GM23338 (cell line): ENCODE measurements at regions not wholly inside any gene's neighbourhood (a gene's known extent, or its start where the extent isn't known, plus 50 kb on each side); places are given as distances from the start of the nearest gene placed in this dataset.

Experiments
- ATAC-seq: fragments of 200-7000 bp; cut with Tn5 transposase; 3 replicates; pipeline ENCODE4 v1.9.1; 2020
- DNase-seq: peaks from one replicate; pipeline ENCODE4 v3.0.0-alpha.2; 2015; ENCODE audit warnings: low spot score
- H2AFZ ChIP-seq: fragments of 200-600 bp; sonication (generic); 2 replicates; pipeline ENCODE4 v1.8.0; 2016; ENCODE audit warnings: antibody characterized with exemption, mild to moderate bottlenecking, moderate library complexity
- H3F3A ChIP-seq: fragments of 200-600 bp; sonication (generic); replicated peaks from 2 replicates; pipeline ENCODE4 v1.8.0; 2017; ENCODE audit warnings: antibody characterized with exemption, mixed run types, low read depth
- H3K27ac ChIP-seq: fragments of 200-600 bp; sonication (generic); 2 replicates; pipeline ENCODE4 v1.6.1; 2016; ENCODE audit warnings: low read depth
- H3K27me3 ChIP-seq: fragments of 200-600 bp; sonication (generic); 2 replicates; pipeline ENCODE4 v1.8.0; 2016; ENCODE audit warnings: mild to moderate bottlenecking, mixed run types, moderate library complexity; ENCODE audit not compliant: insufficient read depth
- H3K36me3 ChIP-seq: fragments of 200-600 bp; sonication (generic); 2 replicates; pipeline ENCODE4 v1.8.0; 2016; ENCODE audit warnings: mild to moderate bottlenecking; ENCODE audit not compliant: insufficient read depth
- H3K4me1 ChIP-seq: fragments of 200-600 bp; sonication (generic); 2 replicates; pipeline ENCODE4 v1.8.0; 2016; ENCODE audit warnings: mild to moderate bottlenecking, moderate library complexity; ENCODE audit not compliant: insufficient read depth
- H3K4me2 ChIP-seq: fragments of 200-600 bp; sonication (generic); 2 replicates; pipeline ENCODE4 v1.7.1; 2017; ENCODE audit warnings: mixed run types
- H3K4me3 ChIP-seq: fragments of 200-600 bp; sonication (generic); 2 replicates; pipeline ENCODE4 v1.6.1; 2016; ENCODE audit warnings: mixed run types
- H3K79me2 ChIP-seq: fragments of 200-600 bp; sonication (generic); replicated peaks from 2 replicates; pipeline ENCODE4 v1.8.0; 2017; ENCODE audit warnings: mild to moderate bottlenecking; ENCODE audit not compliant: insufficient read depth
- H3K9me2 ChIP-seq: fragments of 200-600 bp; sonication (generic); 2 replicates; pipeline ENCODE4 v1.8.0; 2017; ENCODE audit not compliant: insufficient read depth
- H4K20me1 ChIP-seq: fragments of 200-600 bp; sonication (generic); replicated peaks from 2 replicates; pipeline ENCODE4 v1.8.0; 2017; ENCODE audit warnings: mild to moderate bottlenecking; ENCODE audit not compliant: insufficient read depth
- H3K27ac Mint-ChIP-seq: 2 replicates; pipeline ENCODE4 v1.8.0; 2020; ENCODE audit warnings: inconsistent platforms, mild to moderate bottlenecking, moderate library complexity, mixed read lengths
- H3K27me3 Mint-ChIP-seq: 3 replicates; pipeline ENCODE4 v1.8.0; 2022; ENCODE audit warnings: low read depth, mild to moderate bottlenecking, moderate library complexity, mixed read lengths, inconsistent platforms; ENCODE audit not compliant: insufficient read depth, poor library complexity
- H3K36me3 Mint-ChIP-seq: 3 replicates; pipeline ENCODE4 v1.8.0; 2021; ENCODE audit warnings: low read depth, mild to moderate bottlenecking, inconsistent platforms, moderate library complexity, mixed read lengths
- H3K4me1 Mint-ChIP-seq: 3 replicates; pipeline ENCODE4 v1.8.0; 2020; ENCODE audit warnings: mild to moderate bottlenecking, inconsistent platforms, mixed read lengths
- H3K4me3 Mint-ChIP-seq: 3 replicates; pipeline ENCODE4 v1.8.0; 2021; ENCODE audit warnings: moderate library complexity, mild to moderate bottlenecking, inconsistent platforms, mixed read lengths
- H3K9me3 Mint-ChIP-seq: 3 replicates; pipeline ENCODE4 v1.8.0; 2020; ENCODE audit warnings: moderate library complexity, mild to moderate bottlenecking, inconsistent platforms, mixed read lengths
- EZH2 ChIP-seq: fragments of 200-600 bp; sonication (generic); IDR thresholded peaks from one replicate; pipeline ENCODE4 v1.8.0; 2017; ENCODE audit warnings: antibody characterized with exemption, mild to moderate bottlenecking, low read depth; ENCODE audit not compliant: unreplicated experiment
- EZH2phosphoT487 ChIP-seq: fragments of 200-600 bp; sonication (generic); IDR thresholded peaks from one replicate; pipeline ENCODE4 v1.8.1; 2018; ENCODE audit warnings: antibody characterized with exemption; ENCODE audit not compliant: unreplicated experiment
- NANOG ChIP-seq: IDR thresholded peaks from 2 replicates; pipeline ENCODE4 v1.6.1; 2016; ENCODE audit warnings: antibody characterized with exemption, borderline replicate concordance
- POLR2AphosphoS5 ChIP-seq: IDR thresholded peaks from 2 replicates; pipeline ENCODE4 v1.6.1; 2016; ENCODE audit warnings: antibody characterized with exemption, low read depth
- ZNF114 ChIP-seq: fragments of 250-450 bp; sonication (Bioruptor Pico); IDR thresholded peaks from 2 replicates; pipeline ENCODE4 v1.5.0; 2020; ENCODE audit warnings: mild to moderate bottlenecking, moderate library complexity
- TF ChIP-seq, protein P1 (sequence below): fragments of 250-450 bp; sonication (Bioruptor Pico); IDR thresholded peaks from 2 replicates; pipeline ENCODE4 v1.5.0; 2020; ENCODE audit warnings: mild to moderate bottlenecking, moderate library complexity
- TF ChIP-seq, protein P2 (sequence below): IDR thresholded peaks from 2 replicates; pipeline ENCODE4 v1.6.1; 2016; ENCODE audit warnings: antibody characterized with exemption
- TF ChIP-seq, protein P3 (sequence below), 2 experiments: fragments of 200-600 bp in 1 of 2; sonication (generic) in 1 of 2; conservative IDR thresholded peaks; 2 replicates each; pipeline versions ENCODE4 v1.5.1 to v1.6.1; 2016 to 2017; ENCODE audit warnings: antibody characterized with exemption in 2 of 2, low read depth in 2 of 2, mild to moderate bottlenecking in 2 of 2, moderate library complexity in 1 of 2
- TF ChIP-seq, protein P4 (sequence below): IDR thresholded peaks from one replicate; pipeline ENCODE4 v1.6.1; 2018; ENCODE audit warnings: antibody characterized with exemption; ENCODE audit not compliant: unreplicated experiment

DNA sequence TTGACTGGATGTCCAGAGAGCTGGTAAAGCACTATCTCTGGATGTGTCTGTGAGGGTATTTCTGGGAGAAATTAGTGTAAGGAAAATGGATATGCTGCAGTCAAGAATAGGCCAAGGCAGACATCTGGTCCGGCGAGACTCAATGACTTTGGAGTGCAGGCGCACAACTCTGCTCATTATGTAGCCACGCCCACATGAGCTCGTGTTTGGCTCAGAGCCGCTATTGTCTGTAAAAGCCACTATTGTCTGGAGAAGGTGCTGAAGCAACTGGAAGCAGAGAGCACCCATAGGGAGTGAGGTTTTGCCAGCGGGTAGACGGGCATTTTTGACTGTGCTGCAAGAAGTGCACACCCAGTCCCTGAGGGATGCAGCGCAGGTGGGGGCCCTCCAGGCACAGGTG, 305.0 kb upstream of the POU3F2 start (continued):
- TF ChIP-seq, protein P1, sequence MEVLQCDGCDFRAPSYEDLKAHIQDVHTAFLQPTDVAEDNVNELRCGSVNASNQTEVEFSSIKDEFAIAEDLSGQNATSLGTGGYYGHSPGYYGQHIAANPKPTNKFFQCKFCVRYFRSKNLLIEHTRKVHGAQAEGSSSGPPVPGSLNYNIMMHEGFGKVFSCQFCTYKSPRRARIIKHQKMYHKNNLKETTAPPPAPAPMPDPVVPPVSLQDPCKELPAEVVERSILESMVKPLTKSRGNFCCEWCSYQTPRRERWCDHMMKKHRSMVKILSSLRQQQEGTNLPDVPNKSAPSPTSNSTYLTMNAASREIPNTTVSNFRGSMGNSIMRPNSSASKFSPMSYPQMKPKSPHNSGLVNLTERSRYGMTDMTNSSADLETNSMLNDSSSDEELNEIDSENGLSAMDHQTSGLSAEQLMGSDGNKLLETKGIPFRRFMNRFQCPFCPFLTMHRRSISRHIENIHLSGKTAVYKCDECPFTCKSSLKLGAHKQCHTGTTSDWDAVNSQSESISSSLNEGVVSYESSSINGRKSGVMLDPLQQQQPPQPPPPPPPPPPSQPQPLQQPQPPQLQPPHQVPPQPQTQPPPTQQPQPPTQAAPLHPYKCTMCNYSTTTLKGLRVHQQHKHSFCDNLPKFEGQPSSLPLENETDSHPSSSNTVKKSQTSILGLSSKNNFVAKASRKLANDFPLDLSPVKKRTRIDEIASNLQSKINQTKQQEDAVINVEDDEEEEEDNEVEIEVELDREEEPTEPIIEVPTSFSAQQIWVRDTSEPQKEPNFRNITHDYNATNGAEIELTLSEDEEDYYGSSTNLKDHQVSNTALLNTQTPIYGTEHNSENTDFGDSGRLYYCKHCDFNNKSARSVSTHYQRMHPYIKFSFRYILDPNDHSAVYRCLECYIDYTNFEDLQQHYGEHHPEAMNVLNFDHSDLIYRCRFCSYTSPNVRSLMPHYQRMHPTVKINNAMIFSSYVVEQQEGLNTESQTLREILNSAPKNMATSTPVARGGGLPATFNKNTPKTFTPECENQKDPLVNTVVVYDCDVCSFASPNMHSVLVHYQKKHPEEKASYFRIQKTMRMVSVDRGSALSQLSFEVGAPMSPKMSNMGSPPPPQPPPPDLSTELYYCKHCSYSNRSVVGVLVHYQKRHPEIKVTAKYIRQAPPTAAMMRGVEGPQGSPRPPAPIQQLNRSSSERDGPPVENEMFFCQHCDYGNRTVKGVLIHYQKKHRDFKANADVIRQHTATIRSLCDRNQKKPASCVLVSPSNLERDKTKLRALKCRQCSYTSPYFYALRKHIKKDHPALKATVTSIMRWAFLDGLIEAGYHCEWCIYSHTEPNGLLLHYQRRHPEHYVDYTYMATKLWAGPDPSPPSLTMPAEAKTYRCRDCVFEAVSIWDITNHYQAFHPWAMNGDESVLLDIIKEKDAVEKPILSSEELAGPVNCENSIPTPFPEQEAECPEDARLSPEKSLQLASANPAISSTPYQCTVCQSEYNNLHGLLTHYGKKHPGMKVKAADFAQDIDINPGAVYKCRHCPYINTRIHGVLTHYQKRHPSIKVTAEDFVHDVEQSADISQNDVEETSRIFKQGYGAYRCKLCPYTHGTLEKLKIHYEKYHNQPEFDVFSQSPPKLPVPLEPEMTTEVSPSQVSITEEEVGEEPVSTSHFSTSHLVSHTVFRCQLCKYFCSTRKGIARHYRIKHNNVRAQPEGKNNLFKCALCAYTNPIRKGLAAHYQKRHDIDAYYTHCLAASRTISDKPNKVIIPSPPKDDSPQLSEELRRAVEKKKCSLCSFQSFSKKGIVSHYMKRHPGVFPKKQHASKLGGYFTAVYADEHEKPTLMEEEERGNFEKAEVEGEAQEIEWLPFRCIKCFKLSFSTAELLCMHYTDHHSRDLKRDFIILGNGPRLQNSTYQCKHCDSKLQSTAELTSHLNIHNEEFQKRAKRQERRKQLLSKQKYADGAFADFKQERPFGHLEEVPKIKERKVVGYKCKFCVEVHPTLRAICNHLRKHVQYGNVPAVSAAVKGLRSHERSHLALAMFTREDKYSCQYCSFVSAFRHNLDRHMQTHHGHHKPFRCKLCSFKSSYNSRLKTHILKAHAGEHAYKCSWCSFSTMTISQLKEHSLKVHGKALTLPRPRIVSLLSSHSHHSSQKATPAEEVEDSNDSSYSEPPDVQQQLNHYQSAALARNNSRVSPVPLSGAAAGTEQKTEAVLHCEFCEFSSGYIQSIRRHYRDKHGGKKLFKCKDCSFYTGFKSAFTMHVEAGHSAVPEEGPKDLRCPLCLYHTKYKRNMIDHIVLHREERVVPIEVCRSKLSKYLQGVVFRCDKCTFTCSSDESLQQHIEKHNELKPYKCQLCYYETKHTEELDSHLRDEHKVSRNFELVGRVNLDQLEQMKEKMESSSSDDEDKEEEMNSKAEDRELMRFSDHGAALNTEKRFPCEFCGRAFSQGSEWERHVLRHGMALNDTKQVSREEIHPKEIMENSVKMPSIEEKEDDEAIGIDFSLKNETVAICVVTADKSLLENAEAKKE (CRISPR knock-in tag) = no peak
- TF ChIP-seq NANOG (no peak), EZH2 (no peak), ZNF114 (CRISPR knock-in tag) (no peak), POLR2AphosphoS5 (no peak)
- TF ChIP-seq, protein P2, sequence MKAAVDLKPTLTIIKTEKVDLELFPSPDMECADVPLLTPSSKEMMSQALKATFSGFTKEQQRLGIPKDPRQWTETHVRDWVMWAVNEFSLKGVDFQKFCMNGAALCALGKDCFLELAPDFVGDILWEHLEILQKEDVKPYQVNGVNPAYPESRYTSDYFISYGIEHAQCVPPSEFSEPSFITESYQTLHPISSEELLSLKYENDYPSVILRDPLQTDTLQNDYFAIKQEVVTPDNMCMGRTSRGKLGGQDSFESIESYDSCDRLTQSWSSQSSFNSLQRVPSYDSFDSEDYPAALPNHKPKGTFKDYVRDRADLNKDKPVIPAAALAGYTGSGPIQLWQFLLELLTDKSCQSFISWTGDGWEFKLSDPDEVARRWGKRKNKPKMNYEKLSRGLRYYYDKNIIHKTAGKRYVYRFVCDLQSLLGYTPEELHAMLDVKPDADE = no peak
- TF ChIP-seq, protein P3, sequence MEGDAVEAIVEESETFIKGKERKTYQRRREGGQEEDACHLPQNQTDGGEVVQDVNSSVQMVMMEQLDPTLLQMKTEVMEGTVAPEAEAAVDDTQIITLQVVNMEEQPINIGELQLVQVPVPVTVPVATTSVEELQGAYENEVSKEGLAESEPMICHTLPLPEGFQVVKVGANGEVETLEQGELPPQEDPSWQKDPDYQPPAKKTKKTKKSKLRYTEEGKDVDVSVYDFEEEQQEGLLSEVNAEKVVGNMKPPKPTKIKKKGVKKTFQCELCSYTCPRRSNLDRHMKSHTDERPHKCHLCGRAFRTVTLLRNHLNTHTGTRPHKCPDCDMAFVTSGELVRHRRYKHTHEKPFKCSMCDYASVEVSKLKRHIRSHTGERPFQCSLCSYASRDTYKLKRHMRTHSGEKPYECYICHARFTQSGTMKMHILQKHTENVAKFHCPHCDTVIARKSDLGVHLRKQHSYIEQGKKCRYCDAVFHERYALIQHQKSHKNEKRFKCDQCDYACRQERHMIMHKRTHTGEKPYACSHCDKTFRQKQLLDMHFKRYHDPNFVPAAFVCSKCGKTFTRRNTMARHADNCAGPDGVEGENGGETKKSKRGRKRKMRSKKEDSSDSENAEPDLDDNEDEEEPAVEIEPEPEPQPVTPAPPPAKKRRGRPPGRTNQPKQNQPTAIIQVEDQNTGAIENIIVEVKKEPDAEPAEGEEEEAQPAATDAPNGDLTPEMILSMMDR (conservative IDR thresholded peaks at IDR 0.05; ENCODE audit: low read depth in 2 of 2) = no peak

DNA sequence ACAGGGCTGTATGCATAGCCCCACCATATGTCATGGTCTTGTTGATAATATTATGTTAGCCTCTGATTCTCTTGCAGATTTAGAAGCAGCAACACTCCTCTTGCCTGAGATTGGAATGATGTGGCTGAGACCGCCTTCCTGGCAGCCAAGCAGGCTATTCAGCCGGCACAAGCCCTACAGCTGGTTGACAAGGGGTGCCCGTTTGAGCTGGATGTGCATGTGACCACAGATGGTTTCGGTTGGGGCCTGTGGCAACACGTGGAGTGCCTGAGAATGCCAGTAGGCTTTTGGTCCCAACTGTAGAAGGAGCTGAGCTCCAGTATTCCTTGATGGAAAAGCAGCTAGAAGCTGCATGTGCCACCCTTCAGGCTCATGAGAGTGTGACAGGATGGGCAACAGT, 303.6 kb upstream of the POU3F2 start:
- Histone ChIP-seq H3K4me3 (no peak overlapping the region), H4K20me1 (no peaks in the 10 kb centered on the region), H3K4me1 (peaks cover 6% of the 10 kb centered on the region; the same call in 1 of the 2 replicates), H2AFZ (no peak overlapping the region), H3K79me2 (no peaks in the 10 kb centered on the region), H3K27ac (no peak overlapping the region), H3K27me3 (no peaks in the 10 kb centered on the region), H3F3A (no peaks in the 10 kb centered on the region), H3K36me3 (no peaks in the 10 kb centered on the region), H3K9me2 (no peaks in the 10 kb centered on the region), H3K4me2 (no peak overlapping the region)
- peaks cover 10% of the 10 kb centered on the region for H3K4me1 Mint-ChIP-seq
- H3K9me3 Mint-ChIP-seq = peaks cover 18% of the 10 kb centered on the region
- H3K4me3 Mint-ChIP-seq = no peak overlapping the region
- H3K27me3 Mint-ChIP-seq = peaks cover 3% of the 10 kb centered on the region
- ATAC-seq (no peak), DNase-seq (no peak)
- H3K27ac Mint-ChIP-seq = no peak overlapping the region
- peaks cover 17% of the 10 kb centered on the region for H3K36me3 Mint-ChIP-seq
- TF ChIP-seq NANOG (no peak), POLR2AphosphoS5 (no peak), ZNF114 (CRISPR knock-in tag) (no peak), EZH2 (no peak), EZH2phosphoT487 (no peak)
- TF ChIP-seq, protein P4, sequence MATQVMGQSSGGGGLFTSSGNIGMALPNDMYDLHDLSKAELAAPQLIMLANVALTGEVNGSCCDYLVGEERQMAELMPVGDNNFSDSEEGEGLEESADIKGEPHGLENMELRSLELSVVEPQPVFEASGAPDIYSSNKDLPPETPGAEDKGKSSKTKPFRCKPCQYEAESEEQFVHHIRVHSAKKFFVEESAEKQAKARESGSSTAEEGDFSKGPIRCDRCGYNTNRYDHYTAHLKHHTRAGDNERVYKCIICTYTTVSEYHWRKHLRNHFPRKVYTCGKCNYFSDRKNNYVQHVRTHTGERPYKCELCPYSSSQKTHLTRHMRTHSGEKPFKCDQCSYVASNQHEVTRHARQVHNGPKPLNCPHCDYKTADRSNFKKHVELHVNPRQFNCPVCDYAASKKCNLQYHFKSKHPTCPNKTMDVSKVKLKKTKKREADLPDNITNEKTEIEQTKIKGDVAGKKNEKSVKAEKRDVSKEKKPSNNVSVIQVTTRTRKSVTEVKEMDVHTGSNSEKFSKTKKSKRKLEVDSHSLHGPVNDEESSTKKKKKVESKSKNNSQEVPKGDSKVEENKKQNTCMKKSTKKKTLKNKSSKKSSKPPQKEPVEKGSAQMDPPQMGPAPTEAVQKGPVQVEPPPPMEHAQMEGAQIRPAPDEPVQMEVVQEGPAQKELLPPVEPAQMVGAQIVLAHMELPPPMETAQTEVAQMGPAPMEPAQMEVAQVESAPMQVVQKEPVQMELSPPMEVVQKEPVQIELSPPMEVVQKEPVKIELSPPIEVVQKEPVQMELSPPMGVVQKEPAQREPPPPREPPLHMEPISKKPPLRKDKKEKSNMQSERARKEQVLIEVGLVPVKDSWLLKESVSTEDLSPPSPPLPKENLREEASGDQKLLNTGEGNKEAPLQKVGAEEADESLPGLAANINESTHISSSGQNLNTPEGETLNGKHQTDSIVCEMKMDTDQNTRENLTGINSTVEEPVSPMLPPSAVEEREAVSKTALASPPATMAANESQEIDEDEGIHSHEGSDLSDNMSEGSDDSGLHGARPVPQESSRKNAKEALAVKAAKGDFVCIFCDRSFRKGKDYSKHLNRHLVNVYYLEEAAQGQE = no peak
- TF ChIP-seq, protein P3 (conservative IDR thresholded peaks at IDR 0.05; ENCODE audit: low read depth in 2 of 2) = no peak
